CD4-positive, alpha-beta T cell (primary cell): ENCODE measurements at regions not wholly inside any gene's neighbourhood (a gene's known extent, or its start where the extent isn't known, plus 50 kb on each side); places are given as distances from the start of the nearest gene placed in this dataset.

Experiments used
- ATAC-seq: fragments of 200-7000 bp; cut with Tn5 transposase; one replicate; pipeline ENCODE4 v1.10.0; 2022; ENCODE audit warnings: mild to moderate bottlenecking; ENCODE audit not compliant: poor library complexity
- CTCF ChIA-PET: fragments of 350-600 bp; sonication (Branson Sonifier 250); formaldehyde crosslinking; loops from one replicate; lab custom pipeline; 2021; ENCODE audit warnings: antibody characterized with exemption, inconsistent platforms; lab: Charles Lee
- POLR2A ChIA-PET: fragments of 350-600 bp; sonication (Branson Sonifier 250); formaldehyde crosslinking; loops from one replicate; lab custom pipeline; 2021; ENCODE audit warnings: antibody characterized with exemption, inconsistent platforms; lab: Charles Lee
- DNase-seq, 14 experiments: peaks; one replicate each; pipeline ENCODE4 v3.0.0-alpha.2; 2013 to 2020; ENCODE audit warnings: mixed read lengths in 2 of 14
- H3K27ac ChIP-seq, 2 donors: one replicate each; pipeline versions ENCODE4 v1.5.1 to v1.7.0; 2013; ENCODE audit warnings: low read length in 2 of 2, low read depth in 1 of 2, mild to moderate bottlenecking in 1 of 2
- H3K27me3 ChIP-seq, 2 experiments: 1 replicate in 1 of 2; 2 replicates in 1 of 2; pipeline versions ENCODE4 v1.6.1 to v1.7.0; 2013; ENCODE audit warnings: low read length in 2 of 2, control low read depth in 1 of 2, mild to moderate bottlenecking in 1 of 2, moderate library complexity in 1 of 2; ENCODE audit not compliant: insufficient read depth in 2 of 2, control insufficient read depth in 1 of 2
- H3K36me3 ChIP-seq: one replicate; pipeline ENCODE4 v1.6.1; 2013; ENCODE audit warnings: low read length, control low read depth; ENCODE audit not compliant: insufficient read depth
- H3K4me1 ChIP-seq: one replicate; pipeline ENCODE4 v1.6.1; 2013; ENCODE audit warnings: low read length, control low read depth; ENCODE audit not compliant: insufficient read depth
- H3K4me3 ChIP-seq: one replicate; pipeline ENCODE4 v1.5.1; 2013; ENCODE audit warnings: mild to moderate bottlenecking, low read length, moderate library complexity
- H3K9me3 ChIP-seq, 2 experiments: 1 replicate in 1 of 2; 2 replicates in 1 of 2; pipeline versions ENCODE4 v1.6.1 to v1.7.0; 2013; ENCODE audit warnings: low read length in 2 of 2, mild to moderate bottlenecking in 2 of 2, control low read depth in 1 of 2, moderate library complexity in 1 of 2; ENCODE audit not compliant: control insufficient read depth in 1 of 2, insufficient read depth in 1 of 2
- H3K27ac Mint-ChIP-seq: one replicate; pipeline ENCODE4 v1.8.0; 2020; ENCODE audit warnings: mixed read lengths
- H3K27me3 Mint-ChIP-seq: one replicate; pipeline ENCODE4 v1.8.0; 2021; ENCODE audit warnings: mixed read lengths
- H3K36me3 Mint-ChIP-seq: one replicate; pipeline ENCODE4 v1.8.0; 2021; ENCODE audit warnings: low read depth, mixed read lengths
- H3K4me1 Mint-ChIP-seq: one replicate; pipeline ENCODE4 v1.8.0; 2021; ENCODE audit warnings: low read depth, mixed read lengths
- H3K4me3 Mint-ChIP-seq: one replicate; pipeline ENCODE4 v1.8.0; 2020; ENCODE audit warnings: mild to moderate bottlenecking, mixed read lengths
- H3K9me3 Mint-ChIP-seq: one replicate; pipeline ENCODE4 v1.8.0; 2020; ENCODE audit warnings: mixed read lengths
- CTCF ChIP-seq: fragments of 200-600 bp; IDR thresholded peaks from one replicate; pipeline ENCODE4 v1.8.0; 2022; ENCODE audit warnings: antibody characterized with exemption, mild to moderate bottlenecking
- intact Hi-C, 2 experiments: fragments of 100-400 bp; cut with DNase I in 1 of 2; cut with micrococcal nuclease in 1 of 2; formaldehyde crosslinking; loops; one replicate each; pipeline versions ENCODE4 v1.15.1 to v1.9.0; 2023 to 2025; cut with DNase I, micrococcal nuclease

GRCh38 chr17:33416131-33416530, 123.0 kb upstream of the ASIC2 start:
- H3K27ac Mint-ChIP-seq = no peak overlapping the region
- no peak overlapping the region for H3K4me3 Mint-ChIP-seq
- no peak overlapping the region for H3K27ac ChIP-seq
- no peaks in the 10 kb centered on the region for H3K36me3 Mint-ChIP-seq
- intact Hi-C loops = no loop called here
- no peak for DNase-seq
- H3K27me3 Mint-ChIP-seq = peaks cover 5% of the 10 kb centered on the region
- peaks cover 0 to 6% of the 10 kb centered on the region in 2 experiments for H3K9me3 ChIP-seq
- H3K4me1 Mint-ChIP-seq = no peaks in the 10 kb centered on the region
- H3K4me1 ChIP-seq = no peaks in the 10 kb centered on the region
- CTCF ChIA-PET = no interaction called here
- no peaks in the 10 kb centered on the region for H3K27me3 ChIP-seq
- no peak for TF ChIP-seq CTCF
- no peaks in the 10 kb centered on the region for H3K36me3 ChIP-seq
- no peak overlapping the region for H3K4me3 ChIP-seq
- POLR2A ChIA-PET = no interaction called here
- no peak for ATAC-seq
- H3K9me3 Mint-ChIP-seq = no peaks in the 10 kb centered on the region

GRCh38 chr17:33421933-33422332, 128.8 kb upstream of the ASIC2 start:
- ATAC-seq (no peak), DNase-seq (no peak)
- ChIA-PET POLR2A (no interaction called here), CTCF (no interaction called here)
- peaks cover 8% of the 10 kb centered on the region for H3K9me3 Mint-ChIP-seq
- H3K36me3 Mint-ChIP-seq = no peaks in the 10 kb centered on the region
- no peaks in the 10 kb centered on the region for H3K4me1 ChIP-seq
- intact Hi-C loops = no loop called here
- no peak overlapping the region for H3K27ac Mint-ChIP-seq
- H3K27me3 Mint-ChIP-seq = peaks cover 35% of the 10 kb centered on the region
- H3K27ac ChIP-seq = no peak overlapping the region
- no peaks in the 10 kb centered on the region for H3K4me1 Mint-ChIP-seq
- H3K27me3 ChIP-seq = no peaks in the 10 kb centered on the region
- no peak overlapping the region for H3K4me3 ChIP-seq
- H3K9me3 ChIP-seq = peaks cover 0 to 4% of the 10 kb centered on the region in 2 experiments
- TF ChIP-seq CTCF = no peak
- H3K36me3 ChIP-seq = no peaks in the 10 kb centered on the region
- no peak overlapping the region for H3K4me3 Mint-ChIP-seq

GRCh38 chr17:33433581-33433980, 140.5 kb upstream of the ASIC2 start:
- intact Hi-C loops = no loop called here
- peaks cover 7% of the 10 kb centered on the region for H3K27me3 Mint-ChIP-seq
- no peak overlapping the region for H3K4me3 ChIP-seq
- ChIA-PET POLR2A (no interaction called here), CTCF (no interaction called here)
- no peak for DNase-seq
- H3K27ac ChIP-seq = no peak overlapping the region
- H3K4me1 ChIP-seq = no peaks in the 10 kb centered on the region
- H3K4me3 Mint-ChIP-seq = no peak overlapping the region
- H3K4me1 Mint-ChIP-seq = no peaks in the 10 kb centered on the region
- peaks cover 3% of the 10 kb centered on the region for H3K9me3 Mint-ChIP-seq
- no peaks in the 10 kb centered on the region for H3K36me3 ChIP-seq
- H3K9me3 ChIP-seq = no peaks in the 10 kb centered on the region
- no peaks in the 10 kb centered on the region for H3K36me3 Mint-ChIP-seq
- no peak overlapping the region for H3K27ac Mint-ChIP-seq
- no peak for TF ChIP-seq CTCF
- ATAC-seq = no peak
- peaks cover 0 to 4% of the 10 kb centered on the region in 2 experiments for H3K27me3 ChIP-seq
